IPS-18c (cell line): ENCODE measurements at regions not wholly inside any gene's neighbourhood (a gene's known extent, or its start where the extent isn't known, plus 50 kb on each side); places are given as distances from the start of the nearest gene placed in this dataset.

Source experiments
- H3K4me3 ChIP-seq: 2 replicates; pipeline ENCODE4 v1.7.0; 2013; ENCODE audit warnings: low read depth, mild to moderate bottlenecking, low read length, moderate library complexity; ENCODE audit not compliant: insufficient read depth
- H3K9me3 ChIP-seq: one replicate; pipeline ENCODE4 v1.6.1; 2013; ENCODE audit warnings: mild to moderate bottlenecking, low read length, moderate library complexity; ENCODE audit not compliant: control insufficient read depth, insufficient read depth

DNA sequence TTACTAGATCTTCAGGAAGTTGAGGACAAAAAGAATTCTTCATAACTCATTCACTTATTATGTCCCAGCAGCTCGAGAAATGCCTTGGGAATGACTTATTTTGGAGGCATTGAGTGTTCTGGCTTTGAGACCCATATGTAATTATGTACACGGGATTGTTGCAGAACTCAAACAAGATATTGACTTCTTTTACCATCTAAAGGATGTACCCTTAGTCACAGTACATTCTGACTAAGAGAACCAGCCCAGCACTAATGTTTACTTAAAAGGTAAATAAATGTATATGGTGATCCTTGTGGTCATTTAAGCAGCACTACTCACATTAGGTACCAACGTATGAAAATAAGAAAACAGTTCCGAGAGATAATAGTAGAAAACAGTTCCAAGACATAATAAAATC is 268.9 kb downstream of the ADCYAP1 start:
- Histone ChIP-seq H3K9me3 (no peaks in the 10 kb centered on the region), H3K4me3 (no peak overlapping the region)

DNA sequence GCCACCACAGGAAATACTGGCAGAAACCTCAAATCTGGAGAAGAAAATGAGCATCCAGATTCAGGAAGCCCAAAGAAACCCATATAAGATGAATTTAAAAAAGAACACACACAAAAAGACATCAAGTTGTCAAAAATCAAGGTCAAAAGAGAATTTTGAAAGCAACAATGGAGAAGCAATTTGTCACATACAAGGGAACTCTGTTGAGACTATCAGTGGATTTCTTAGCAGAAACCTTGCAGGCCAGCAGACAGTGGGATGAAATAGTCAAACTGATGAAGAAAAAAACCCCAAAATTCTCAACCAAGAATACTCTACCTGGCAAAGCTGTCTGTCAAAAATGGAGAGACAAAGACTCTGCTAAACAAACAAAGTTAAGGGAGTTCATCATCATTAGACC is 272.6 kb downstream of the ADCYAP1 start:
- Histone ChIP-seq H3K9me3 (no peaks in the 10 kb centered on the region), H3K4me3 (no peak overlapping the region)

GRCh38 chr18:1191341-1191740 is 286.7 kb downstream of the ADCYAP1 start:
- H3K9me3 ChIP-seq = no peaks in the 10 kb centered on the region
- no peak overlapping the region for H3K4me3 ChIP-seq

DNA sequence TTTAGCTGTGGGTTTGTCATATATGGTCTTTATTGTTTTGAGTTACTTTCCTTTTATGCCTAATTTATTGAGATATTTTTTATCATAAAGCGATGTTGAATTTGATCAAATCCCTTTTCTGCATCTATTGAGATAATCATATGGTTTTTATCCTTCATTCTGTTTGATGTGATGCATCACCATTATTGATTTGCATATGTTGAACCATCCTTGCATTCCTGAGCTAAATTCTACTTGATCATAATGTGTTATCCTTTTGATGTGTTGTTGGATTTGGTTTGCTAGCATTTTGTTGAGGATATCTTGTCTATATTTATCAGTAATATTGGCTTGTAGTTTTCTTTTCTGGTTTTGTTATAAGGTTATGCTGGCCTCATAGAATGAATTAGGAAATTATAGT is 308.5 kb downstream of the ADCYAP1 start:
- H3K4me3 ChIP-seq = no peak overlapping the region
- no peaks in the 10 kb centered on the region for H3K9me3 ChIP-seq

DNA sequence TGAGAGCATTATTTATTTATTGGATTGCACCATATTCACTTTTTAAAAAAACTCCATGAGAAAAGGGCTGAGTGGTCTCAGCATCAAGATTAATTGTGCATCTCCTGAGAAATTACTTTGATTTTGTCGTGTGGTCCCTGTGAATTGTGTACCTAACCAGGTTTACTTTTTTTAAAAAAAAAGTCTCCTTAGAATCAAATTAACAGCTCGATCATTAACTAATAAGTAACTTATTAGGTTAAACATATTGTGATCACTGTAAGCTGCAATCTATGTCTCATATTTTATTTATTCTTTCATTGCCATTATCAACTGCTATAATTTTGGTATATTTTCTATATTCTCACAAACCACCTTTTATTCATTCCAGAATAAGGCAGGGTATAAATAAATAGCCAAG is 318.2 kb downstream of the ADCYAP1 start:
- no peaks in the 10 kb centered on the region for H3K9me3 ChIP-seq
- no peak overlapping the region for H3K4me3 ChIP-seq

DNA sequence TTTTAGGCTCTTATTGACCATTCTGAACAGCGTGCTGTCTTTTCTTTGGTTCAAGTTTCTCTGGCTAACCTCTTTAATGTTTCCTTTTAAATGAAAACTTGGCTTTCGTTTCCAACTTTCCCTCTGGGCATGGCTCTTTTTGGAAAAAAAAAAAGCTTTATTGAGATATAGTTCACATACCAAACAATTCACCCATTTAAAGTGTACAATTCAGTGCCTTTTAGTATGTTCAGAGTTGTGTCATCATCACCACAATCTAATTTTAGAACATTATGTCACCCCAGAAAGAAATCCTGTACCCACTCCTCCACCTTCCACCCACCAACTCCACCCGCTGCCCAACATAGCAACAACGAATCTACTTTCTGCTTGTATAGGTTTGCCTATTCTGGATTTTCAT is 322.4 kb downstream of the ADCYAP1 start:
- H3K9me3 ChIP-seq = no peaks in the 10 kb centered on the region
- H3K4me3 ChIP-seq = no peak overlapping the region

GRCh38 chr18:1229634-1230033 is 325.0 kb downstream of the ADCYAP1 start:
- Histone ChIP-seq H3K9me3 (peaks cover 3% of the 10 kb centered on the region), H3K4me3 (no peak overlapping the region)

DNA sequence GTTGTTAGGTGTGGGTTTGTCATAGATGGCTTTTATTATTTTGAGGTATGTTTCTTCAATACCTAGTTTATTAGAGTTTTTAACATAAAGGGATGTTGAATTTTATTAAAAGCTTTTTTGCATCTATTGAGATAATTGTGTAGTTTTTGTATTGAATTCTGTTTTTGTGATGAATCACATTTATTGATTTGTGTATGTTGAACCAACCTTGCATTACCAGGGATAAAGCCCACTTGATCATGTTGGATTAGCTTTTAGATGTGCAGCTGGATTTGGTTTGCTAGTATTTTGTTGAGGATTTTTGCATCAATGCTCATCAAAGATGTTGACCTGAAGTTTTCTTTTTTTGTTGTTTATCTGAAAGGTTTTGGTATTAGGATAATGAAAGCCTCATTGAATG is 328.2 kb downstream of the ADCYAP1 start:
- peaks cover 3% of the 10 kb centered on the region for H3K9me3 ChIP-seq
- H3K4me3 ChIP-seq = no peak overlapping the region

DNA sequence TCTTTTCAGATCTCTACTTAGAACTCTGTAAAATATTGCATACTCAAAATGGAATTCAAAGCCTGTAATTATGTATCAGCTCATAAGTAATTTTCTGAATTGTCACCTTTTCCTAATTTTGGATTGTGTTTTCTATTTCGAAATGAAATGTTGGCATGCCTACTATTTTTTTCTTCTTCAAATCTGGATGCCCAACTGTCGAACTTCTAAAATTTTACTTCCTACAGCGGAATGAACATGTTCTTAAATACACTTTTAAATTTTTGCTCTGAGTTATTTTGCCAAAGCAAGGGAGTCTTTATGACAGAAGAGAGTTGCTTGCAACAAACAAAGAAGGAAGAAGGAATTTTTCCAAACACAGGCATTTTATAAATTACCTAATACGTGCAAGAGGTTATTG is 336.0 kb downstream of the ADCYAP1 start:
- no peak overlapping the region for H3K4me3 ChIP-seq
- H3K9me3 ChIP-seq = no peaks in the 10 kb centered on the region

DNA sequence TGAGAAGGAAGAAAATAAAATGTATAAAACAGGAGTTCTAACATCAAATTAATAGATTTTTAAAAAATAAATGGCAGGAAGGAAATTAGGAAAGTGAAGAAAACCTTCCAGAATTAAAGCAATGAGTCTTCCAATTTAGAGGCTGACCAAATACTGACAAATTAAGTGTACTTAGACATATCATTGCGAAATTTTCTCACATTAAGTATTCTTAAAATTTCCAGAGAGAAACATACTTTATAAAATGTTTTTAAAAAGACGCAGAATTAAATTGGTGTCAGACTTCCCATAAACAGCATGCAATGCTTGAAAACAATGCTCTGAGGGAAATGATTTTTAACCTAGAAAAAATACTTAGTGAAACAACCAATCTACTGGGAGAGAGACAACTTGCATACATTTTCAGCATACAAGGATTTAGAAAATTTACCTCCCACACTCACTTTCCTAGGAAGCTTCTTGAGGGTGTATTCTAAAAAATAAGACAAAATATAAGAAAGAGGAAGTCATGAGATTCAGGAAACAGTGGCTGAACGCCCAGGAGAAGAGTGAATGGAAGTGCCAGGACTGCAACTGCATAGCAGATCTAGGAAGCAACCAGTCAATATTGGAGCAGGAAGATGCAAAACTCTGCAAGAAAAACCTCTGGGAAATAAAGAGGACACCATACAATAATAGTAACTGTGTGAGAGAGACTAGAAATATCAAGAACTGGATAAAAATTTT is 339.9 kb downstream of the ADCYAP1 start:
- H3K9me3 ChIP-seq = no peaks in the 10 kb centered on the region

GRCh38 chr18:1246827-1247226 is 342.2 kb downstream of the ADCYAP1 start:
- H3K9me3 ChIP-seq = no peaks in the 10 kb centered on the region
- no peak overlapping the region for H3K4me3 ChIP-seq

More for the DNA sequence above, 339.9 kb downstream of the ADCYAP1 start:
- H3K4me3 ChIP-seq = no peak overlapping the region

DNA sequence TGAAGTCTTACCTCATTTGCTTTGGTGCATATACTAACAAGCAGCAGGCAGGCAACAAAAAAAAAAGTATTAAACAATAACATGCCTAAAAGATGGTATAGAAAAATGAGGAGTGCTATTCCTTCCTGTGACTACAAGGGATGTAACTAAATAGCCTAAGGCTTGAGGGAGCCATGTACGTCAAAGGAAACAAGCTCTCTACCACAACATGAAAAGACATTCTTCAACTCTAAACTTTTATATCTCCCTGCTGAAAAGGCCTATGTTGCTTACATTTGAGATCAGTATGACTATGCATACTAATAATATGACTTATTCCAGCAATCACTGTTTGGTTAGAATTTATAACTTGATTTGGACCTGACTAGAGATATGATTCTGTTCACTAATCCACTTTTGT is 347.9 kb downstream of the ADCYAP1 start:
- H3K9me3 ChIP-seq = no peaks in the 10 kb centered on the region
- H3K4me3 ChIP-seq = no peak overlapping the region

GRCh38 chr18:1252936-1253335 is 348.3 kb downstream of the ADCYAP1 start:
- Histone ChIP-seq H3K9me3 (no peaks in the 10 kb centered on the region), H3K4me3 (no peak overlapping the region)

DNA sequence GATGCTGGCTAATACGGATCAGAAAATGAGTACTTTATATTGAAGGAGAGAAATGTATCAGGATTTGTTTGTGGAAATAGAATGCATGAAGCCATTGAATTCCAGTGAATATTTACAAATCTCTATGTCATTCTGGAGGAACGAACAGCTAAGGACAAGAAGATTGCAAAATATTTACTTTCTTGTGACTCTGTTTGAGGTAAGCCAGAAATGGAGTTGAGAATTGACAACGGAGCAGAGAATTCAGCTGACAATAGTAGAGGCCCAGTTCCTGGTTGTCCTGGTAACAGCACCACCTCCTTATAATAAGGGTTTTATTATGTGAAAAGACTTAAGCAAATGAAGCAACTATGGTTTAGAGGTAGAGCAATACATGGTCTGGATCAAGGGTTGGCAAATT is 349.2 kb downstream of the ADCYAP1 start:
- no peaks in the 10 kb centered on the region for H3K9me3 ChIP-seq
- no peak overlapping the region for H3K4me3 ChIP-seq

DNA sequence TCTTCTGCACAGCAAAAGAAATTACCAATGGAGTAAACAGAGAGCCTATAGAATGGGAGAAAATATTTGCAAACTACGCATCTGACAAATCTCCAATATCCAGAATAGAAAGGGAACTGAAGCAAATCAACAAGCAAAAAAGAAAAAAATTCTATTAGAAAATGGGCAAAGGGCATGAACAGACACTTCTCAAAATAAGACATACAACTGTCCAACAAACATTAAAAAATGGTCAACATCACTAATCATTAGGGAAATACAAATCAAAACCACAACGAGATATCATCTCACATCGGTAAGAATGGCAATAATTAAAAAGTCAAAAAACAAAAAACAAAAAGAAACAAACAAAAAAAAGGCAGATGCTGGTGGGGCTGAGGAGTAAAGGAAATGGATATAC is 356.4 kb downstream of the ADCYAP1 start:
- no peak overlapping the region for H3K4me3 ChIP-seq
- H3K9me3 ChIP-seq = no peaks in the 10 kb centered on the region

- H3K9me3 ChIP-seq = no peaks in the 10 kb centered on the region
- H3K4me3 ChIP-seq = no peak overlapping the region
Measured at GRCh38 chr18:1267021-1267420, 362.4 kb downstream of the ADCYAP1 start.

DNA sequence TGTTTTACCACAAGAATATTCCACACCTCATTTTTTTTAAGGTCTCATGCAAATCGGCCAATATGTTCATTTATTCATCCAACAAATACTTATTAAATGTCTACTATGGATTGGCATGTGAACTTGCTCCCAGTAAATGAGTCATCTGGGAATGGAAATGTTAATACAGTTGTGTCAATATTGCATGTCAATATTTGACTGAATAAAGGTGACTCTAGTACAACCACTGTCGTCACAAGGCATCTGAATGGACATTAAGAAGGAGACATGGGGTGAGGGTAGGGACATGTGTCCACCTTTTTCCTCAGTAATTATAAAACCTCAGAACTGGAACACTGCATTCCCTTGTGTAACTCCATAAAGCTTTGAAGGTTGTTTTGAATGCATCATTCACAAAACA is 365.4 kb downstream of the ADCYAP1 start:
- Histone ChIP-seq H3K4me3 (no peak overlapping the region), H3K9me3 (no peaks in the 10 kb centered on the region)

GRCh38 chr18:1273469-1273868 is 368.8 kb downstream of the ADCYAP1 start:
- Histone ChIP-seq H3K9me3 (peaks cover 1% of the 10 kb centered on the region), H3K4me3 (no peak overlapping the region)

DNA sequence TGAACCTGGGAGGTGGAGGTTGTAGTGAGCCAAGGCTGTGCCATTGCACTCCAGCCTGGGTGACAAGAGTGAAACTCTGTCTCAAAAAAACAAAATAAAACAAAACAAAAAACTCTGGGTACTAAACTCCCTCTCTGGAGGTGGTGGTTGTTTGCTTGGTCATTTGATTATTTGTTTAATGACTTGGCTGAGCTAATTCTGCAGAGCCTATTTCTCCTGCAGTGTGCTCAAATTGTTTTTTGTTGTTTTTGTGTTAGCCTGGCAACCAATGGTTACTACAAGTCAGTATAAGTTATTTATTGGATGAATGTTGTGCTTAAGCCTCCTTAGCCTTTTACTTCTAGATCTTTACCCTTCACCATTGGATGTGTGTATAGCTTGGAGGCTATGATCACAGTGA is 387.5 kb downstream of the ADCYAP1 start:
- Histone ChIP-seq H3K4me3 (no peak overlapping the region), H3K9me3 (no peaks in the 10 kb centered on the region)
